ENCODE measurements at regions not wholly inside any gene's neighbourhood (a gene's known extent, or its start where the extent isn't known, plus 50 kb on each side); places are given as distances from the start of the nearest gene placed in this dataset.

GRCh38 chr13:105336706-105337576, 1198.5 kb downstream of the EFNB2 start:
- H3K36me3 ChIP-seq, result no peaks in the 10 kb centered on the region
- TF ChIP-seq CTCF (IDR thresholded peaks at IDR 0.05), result no peak
- no peak for TF ChIP-seq POLR2AphosphoS5 (IDR thresholded peaks at IDR 0.05)
- no peak for TF ChIP-seq POLR2A (IDR thresholded peaks at IDR 0.05)
- no peaks in the 10 kb centered on the region for H3K27me3 ChIP-seq
- DNase-seq (ENCODE audit: low spot score in 2 of 2), result no peak
- H3K27ac ChIP-seq, result no peak overlapping the region
- intact Hi-C loops (cut with DNase I; ENCODE audit: low total_unique reads), result loop anchor here (1.0 kb wide), 1 partner anchor 11 kb away; no protein-coding TSS in a partner anchor
- no peak overlapping the region for H3K4me3 ChIP-seq
- H3K9me3 ChIP-seq, result no peaks in the 10 kb centered on the region
- H3K4me1 ChIP-seq, result no peaks in the 10 kb centered on the region

GRCh38 chr13:105334211-105334610, 1201.3 kb downstream of the EFNB2 start:
- no peak for TF ChIP-seq POLR2A (IDR thresholded peaks at IDR 0.05)
- TF ChIP-seq CTCF (IDR thresholded peaks at IDR 0.05), result no peak
- TF ChIP-seq POLR2AphosphoS5 (IDR thresholded peaks at IDR 0.05), result no peak
- H3K9me3 ChIP-seq, result no peaks in the 10 kb centered on the region
- H3K4me3 ChIP-seq, result no peak overlapping the region
- H3K27me3 ChIP-seq, result no peaks in the 10 kb centered on the region
- H3K27ac ChIP-seq, result no peak overlapping the region
- intact Hi-C loops (cut with DNase I; ENCODE audit: low total_unique reads), result no loop called here
- no peaks in the 10 kb centered on the region for H3K36me3 ChIP-seq
- H3K4me1 ChIP-seq, result no peaks in the 10 kb centered on the region
- no peak for DNase-seq (ENCODE audit: low spot score in 2 of 2)

DNA sequence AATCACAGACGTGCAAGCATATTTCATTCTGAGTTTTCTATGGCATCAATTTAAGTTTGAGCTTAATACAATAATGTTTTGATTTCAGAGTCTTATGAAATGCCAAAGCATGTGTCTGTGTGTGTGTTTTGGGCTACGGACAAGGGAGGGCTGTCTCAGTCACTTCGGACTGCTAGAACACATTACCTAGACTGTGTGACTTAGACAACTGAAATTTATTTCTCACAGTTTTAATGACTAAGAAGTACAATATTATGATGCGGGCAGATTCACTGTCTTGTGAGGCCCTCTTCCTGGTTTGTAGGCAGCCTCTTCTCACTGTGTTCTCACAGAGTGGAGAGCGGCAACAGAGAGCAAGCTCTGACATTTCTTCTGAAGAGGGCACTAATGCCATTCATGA, 1202.0 kb downstream of the EFNB2 start:
- no peak for DNase-seq (ENCODE audit: low spot score in 2 of 2)
- Histone ChIP-seq H3K27ac (no peak overlapping the region), H3K4me3 (no peak overlapping the region), H3K27me3 (no peaks in the 10 kb centered on the region), H3K4me1 (no peaks in the 10 kb centered on the region), H3K9me3 (no peaks in the 10 kb centered on the region), H3K36me3 (no peaks in the 10 kb centered on the region)
- TF ChIP-seq POLR2A (IDR thresholded peaks at IDR 0.05) (no peak), POLR2AphosphoS5 (IDR thresholded peaks at IDR 0.05) (no peak), CTCF (IDR thresholded peaks at IDR 0.05) (no peak)
- intact Hi-C loops (cut with DNase I; ENCODE audit: low total_unique reads), result no loop called here

GRCh38 chr13:105329359-105329758, 1206.1 kb downstream of the EFNB2 start:
- H3K9me3 ChIP-seq, result no peaks in the 10 kb centered on the region
- H3K4me1 ChIP-seq, result no peaks in the 10 kb centered on the region
- H3K36me3 ChIP-seq, result no peaks in the 10 kb centered on the region
- H3K27me3 ChIP-seq, result no peaks in the 10 kb centered on the region
- H3K27ac ChIP-seq, result no peak overlapping the region
- H3K4me3 ChIP-seq, result no peak overlapping the region
- DNase-seq (ENCODE audit: low spot score in 2 of 2), result no peak
- TF ChIP-seq CTCF (IDR thresholded peaks at IDR 0.05) (no peak), POLR2AphosphoS5 (IDR thresholded peaks at IDR 0.05) (no peak), POLR2A (IDR thresholded peaks at IDR 0.05) (no peak)
- intact Hi-C loops (cut with DNase I; ENCODE audit: low total_unique reads), result no loop called here

DNA sequence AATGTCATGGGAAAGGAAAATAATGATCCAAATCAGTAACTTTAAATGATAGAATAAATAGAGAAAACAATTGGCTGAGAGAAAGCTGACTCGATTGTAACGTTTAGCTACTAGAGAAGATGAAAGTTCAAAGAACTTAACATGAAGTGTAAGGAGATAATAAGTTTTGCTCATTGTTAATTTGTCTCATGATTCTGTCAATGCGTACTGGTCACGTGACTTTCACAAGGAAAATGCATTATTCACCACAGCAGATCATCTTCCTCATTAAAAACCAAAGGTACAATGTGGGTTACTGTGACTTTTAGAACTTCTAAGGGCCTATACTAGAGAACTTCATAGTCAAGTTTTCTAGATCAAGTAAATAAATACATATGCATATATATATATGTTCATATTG, 1207.2 kb downstream of the EFNB2 start:
- no peak overlapping the region for H3K4me3 ChIP-seq
- no peaks in the 10 kb centered on the region for H3K27me3 ChIP-seq
- no peak overlapping the region for H3K27ac ChIP-seq
- DNase-seq (ENCODE audit: low spot score in 2 of 2), result no peak
- no peaks in the 10 kb centered on the region for H3K36me3 ChIP-seq
- TF ChIP-seq POLR2A (IDR thresholded peaks at IDR 0.05) (no peak), CTCF (IDR thresholded peaks at IDR 0.05) (no peak), POLR2AphosphoS5 (IDR thresholded peaks at IDR 0.05) (no peak)
- H3K9me3 ChIP-seq, result no peaks in the 10 kb centered on the region
- intact Hi-C loops (cut with DNase I; ENCODE audit: low total_unique reads), result no loop called here
- H3K4me1 ChIP-seq, result no peaks in the 10 kb centered on the region

All from breast epithelium (tissue), 4 donors.